HEK293 (cell line): ENCODE measurements at regions not wholly inside any gene's neighbourhood (a gene's known extent, or its start where the extent isn't known, plus 50 kb on each side); places are given as distances from the start of the nearest gene placed in this dataset.

Experiments used
- CTCF ChIA-PET: fragments of 350-600 bp; formaldehyde crosslinking; extraction: SDS; loops from one replicate; lab custom pipeline; 2021; ENCODE audit warnings: antibody characterized with exemption; lab: Yijun Ruan, JAX
- POLR2A ChIA-PET: fragments of 300-600 bp; formaldehyde crosslinking; extraction: SDS; loops from one replicate; lab custom pipeline; 2020; ENCODE audit warnings: antibody characterized with exemption, inconsistent platforms; lab: Yijun Ruan, JAX
- H3K27ac ChIP-seq: fragments of 200-500 bp; sonication (Bioruptor generic); 2 replicates; pipeline ENCODE4 v1.5.1; 2014; ENCODE audit warnings: low read depth, low read length, control low read depth, inconsistent platforms; ENCODE audit errors: extremely low read depth
- H3K36me3 ChIP-seq, 2 experiments: fragments of 200-500 bp in 1 of 2; sonication (Bioruptor generic) in 1 of 2; 1 replicate in 1 of 2; 2 replicates in 1 of 2; pipeline ENCODE4 v1.5.1; 2014 to 2017; ENCODE audit warnings: inconsistent platforms in 2 of 2, low read length in 2 of 2; ENCODE audit not compliant: control insufficient read depth in 2 of 2, insufficient read depth in 1 of 2
- H3K4me1 ChIP-seq: fragments of 200-500 bp; sonication (Bioruptor generic); 2 replicates; pipeline ENCODE4 v1.5.1; 2014; ENCODE audit warnings: mild to moderate bottlenecking, low read length, inconsistent platforms; ENCODE audit not compliant: control insufficient read depth, insufficient read depth
- H3K4me3 ChIP-seq: 2 replicates; pipeline ENCODE4 v1.5.1; 2011; ENCODE audit warnings: low read depth, mild to moderate bottlenecking, control low read depth, low read length, moderate library complexity
- H3K9me3 ChIP-seq: fragments of 200-500 bp; sonication (Bioruptor generic); 2 replicates; pipeline ENCODE4 v1.5.1; 2014; ENCODE audit warnings: low read depth, low read length, inconsistent platforms; ENCODE audit not compliant: control insufficient read depth, insufficient read depth
- GLIS2 ChIP-seq: fragments of 450-650 bp; formaldehyde crosslinking; IDR thresholded peaks from 2 replicates; pipeline ENCODE4 v1.5.1; 2016; ENCODE audit warnings: missing biosample characterization, missing genetic modification characterization
- KLF1 ChIP-seq: fragments of 450-650 bp; formaldehyde crosslinking; IDR thresholded peaks from 2 replicates; pipeline ENCODE4 v1.5.1; 2016; ENCODE audit warnings: missing biosample characterization, missing genetic modification characterization
- PRDM1 ChIP-seq: fragments of 450-650 bp; formaldehyde crosslinking; IDR thresholded peaks from 2 replicates; pipeline ENCODE4; 2016; ENCODE audit warnings: missing biosample characterization, missing genetic modification characterization
- SCRT1 ChIP-seq: fragments of 450-650 bp; formaldehyde crosslinking; IDR thresholded peaks from 2 replicates; pipeline ENCODE4 v1.5.1; 2016; ENCODE audit warnings: missing biosample characterization, missing genetic modification characterization, borderline replicate concordance
- SP7 ChIP-seq: fragments of 450-650 bp; formaldehyde crosslinking; IDR thresholded peaks from 2 replicates; pipeline ENCODE4 v1.5.1; 2016; ENCODE audit warnings: missing biosample characterization, missing genetic modification characterization
- TSHZ1 ChIP-seq: fragments of 450-650 bp; formaldehyde crosslinking; IDR thresholded peaks from 2 replicates; pipeline ENCODE4 v1.5.1; 2016; ENCODE audit warnings: missing biosample characterization, missing genetic modification characterization, borderline replicate concordance
- ZBTB11 ChIP-seq: fragments of 450-650 bp; formaldehyde crosslinking; conservative IDR thresholded peaks from 2 replicates; pipeline ENCODE4 v1.5.1; 2016; ENCODE audit warnings: low read depth, missing biosample characterization, missing genetic modification characterization
- ZBTB26 ChIP-seq: fragments of 450-650 bp; formaldehyde crosslinking; optimal IDR thresholded peaks from 2 replicates; pipeline ENCODE3; 2016; ENCODE audit warnings: missing biosample characterization, mild to moderate bottlenecking, missing genetic modification characterization
- ZFP3 ChIP-seq: fragments of 450-650 bp; formaldehyde crosslinking; IDR thresholded peaks from 2 replicates; pipeline ENCODE4 v1.5.1; 2016; ENCODE audit warnings: low read depth, missing biosample characterization, missing genetic modification characterization
- ZIC2 ChIP-seq: fragments of 450-650 bp; formaldehyde crosslinking; IDR thresholded peaks from 2 replicates; pipeline ENCODE4 v1.5.1; 2016; ENCODE audit warnings: missing biosample characterization, missing genetic modification characterization
- ZNF112 ChIP-seq: fragments of 450-650 bp; formaldehyde crosslinking; IDR thresholded peaks from 2 replicates; pipeline ENCODE4 v1.5.0; 2017; ENCODE audit warnings: missing biosample characterization, missing genetic modification characterization
- ZNF138 ChIP-seq: fragments of 450-650 bp; formaldehyde crosslinking; IDR thresholded peaks from 2 replicates; pipeline ENCODE4 v1.5.1; 2016; ENCODE audit warnings: missing biosample characterization, missing genetic modification characterization, borderline replicate concordance
- ZNF175 ChIP-seq: fragments of 450-650 bp; formaldehyde crosslinking; IDR thresholded peaks from 2 replicates; pipeline ENCODE4 v1.5.1; 2016; ENCODE audit warnings: missing biosample characterization, missing genetic modification characterization
- ZNF19 ChIP-seq: fragments of 450-650 bp; formaldehyde crosslinking; IDR thresholded peaks from 2 replicates; pipeline ENCODE4; 2016; ENCODE audit warnings: missing biosample characterization, missing genetic modification characterization, low read depth
- ZNF324 ChIP-seq: fragments of 450-650 bp; formaldehyde crosslinking; IDR thresholded peaks from 2 replicates; pipeline ENCODE4 v1.5.1; 2016; ENCODE audit warnings: missing biosample characterization, missing genetic modification characterization
- ZNF449 ChIP-seq: fragments of 450-650 bp; formaldehyde crosslinking; IDR thresholded peaks from 2 replicates; pipeline ENCODE4 v1.5.1; 2017; ENCODE audit warnings: missing biosample characterization, mild to moderate bottlenecking, missing genetic modification characterization, moderate library complexity
- ZNF501 ChIP-seq: fragments of 450-650 bp; formaldehyde crosslinking; IDR thresholded peaks from 2 replicates; pipeline ENCODE4 v1.5.1; 2016; ENCODE audit warnings: missing biosample characterization, missing genetic modification characterization
- ZNF530 ChIP-seq: fragments of 450-650 bp; formaldehyde crosslinking; IDR thresholded peaks from 2 replicates; pipeline ENCODE4 v1.5.1; 2016; ENCODE audit warnings: low read depth, missing biosample characterization, missing genetic modification characterization
- ZNF544 ChIP-seq: fragments of 450-650 bp; formaldehyde crosslinking; IDR thresholded peaks from 2 replicates; pipeline ENCODE4 v1.5.0; 2017; ENCODE audit warnings: missing biosample characterization, missing genetic modification characterization
- ZNF621 ChIP-seq: fragments of 450-650 bp; formaldehyde crosslinking; IDR thresholded peaks from 2 replicates; pipeline ENCODE4 v1.5.1; 2017; ENCODE audit warnings: missing biosample characterization, missing genetic modification characterization
- ZNF623 ChIP-seq: fragments of 450-650 bp; formaldehyde crosslinking; IDR thresholded peaks from 2 replicates; pipeline ENCODE4 v1.5.1; 2016; ENCODE audit warnings: missing biosample characterization, missing genetic modification characterization
- ZNF664 ChIP-seq: fragments of 450-650 bp; formaldehyde crosslinking; IDR thresholded peaks from 2 replicates; pipeline ENCODE4 v1.5.1; 2016; ENCODE audit warnings: missing biosample characterization, missing genetic modification characterization
- ZNF670 ChIP-seq: fragments of 450-650 bp; formaldehyde crosslinking; IDR thresholded peaks from 2 replicates; pipeline ENCODE4 v1.5.1; 2016; ENCODE audit warnings: missing biosample characterization, missing genetic modification characterization, low read depth
- ZNF677 ChIP-seq: fragments of 450-650 bp; IDR thresholded peaks from 2 replicates; pipeline ENCODE4 v1.5.0; 2018; ENCODE audit warnings: missing biosample characterization, mild to moderate bottlenecking, missing genetic modification characterization, moderate library complexity
- ZNF768 ChIP-seq: fragments of 450-650 bp; formaldehyde crosslinking; IDR thresholded peaks from 2 replicates; pipeline ENCODE4 v1.5.1; 2018; ENCODE audit warnings: missing biosample characterization, mild to moderate bottlenecking, missing genetic modification characterization
- ZSCAN30 ChIP-seq: fragments of 450-650 bp; IDR thresholded peaks from 2 replicates; pipeline ENCODE4 v1.5.1; 2018; ENCODE audit warnings: missing biosample characterization, mild to moderate bottlenecking, missing genetic modification characterization, moderate library complexity
- ZSCAN4 ChIP-seq: fragments of 450-650 bp; formaldehyde crosslinking; IDR thresholded peaks from 2 replicates; pipeline ENCODE4 v1.5.1; 2017; ENCODE audit warnings: missing biosample characterization, missing genetic modification characterization

- H3K36me3 ChIP-seq, result no peaks in the 10 kb centered on the region
- POLR2A ChIA-PET, result no interaction called here
- TF ChIP-seq TSHZ1 (tag by site-specific recombination), result no peak
- TF ChIP-seq ZNF138 (tag by site-specific recombination), result no peak
- TF ChIP-seq ZNF324 (tag by site-specific recombination), result no peak
- TF ChIP-seq GLIS2 (tag by site-specific recombination), result no peak
- no peak for TF ChIP-seq ZSCAN30 (tag by site-specific recombination)
- TF ChIP-seq ZNF112 (tag by site-specific recombination), result no peak
- TF ChIP-seq ZBTB11, result no peak
- no peak for TF ChIP-seq ZSCAN4
- no peak for TF ChIP-seq ZNF19 (tag by site-specific recombination)
- no peak for TF ChIP-seq SP7
- TF ChIP-seq ZNF544 (tag by site-specific recombination), result no peak
- no peak for TF ChIP-seq ZNF530 (tag by site-specific recombination)
Measured at GRCh38 chr1:188350104-188350503, 1521.4 kb downstream of the PLA2G4A start.

GRCh38 chr1:188355082-188355481 is 1526.3 kb downstream of the PLA2G4A start:
- ChIA-PET CTCF (no interaction called here), POLR2A (no interaction called here)
- Histone ChIP-seq H3K36me3 (no peaks in the 10 kb centered on the region), H3K4me1 (no peaks in the 10 kb centered on the region), H3K9me3 (no peaks in the 10 kb centered on the region), H3K4me3 (no peak overlapping the region), H3K27ac (no peak overlapping the region)
- TF ChIP-seq ZNF449, result no peak
- no peak for TF ChIP-seq ZBTB26 (tag by site-specific recombination)
- TF ChIP-seq ZNF621, result no peak
- TF ChIP-seq ZNF664 (tag by site-specific recombination), result no peak
- no peak for TF ChIP-seq ZNF623
- no peak for TF ChIP-seq ZNF324 (tag by site-specific recombination)
- TF ChIP-seq ZIC2, result no peak
- no peak for TF ChIP-seq SCRT1 (tag by site-specific recombination)
- no peak for TF ChIP-seq ZNF677
- TF ChIP-seq PRDM1, result no peak
- TF ChIP-seq ZNF768, result no peak
- no peak for TF ChIP-seq ZNF175 (tag by site-specific recombination)
- TF ChIP-seq ZFP3 (tag by site-specific recombination), result no peak
- no peak for TF ChIP-seq ZNF501 (tag by site-specific recombination)
- no peak for TF ChIP-seq ZNF670
- TF ChIP-seq KLF1 (tag by site-specific recombination), result no peak

More at GRCh38 chr1:188350104-188350503, 1521.4 kb downstream of the PLA2G4A start:
- CTCF ChIA-PET, result no interaction called here
- H3K4me1 ChIP-seq, result no peaks in the 10 kb centered on the region
- H3K27ac ChIP-seq, result no peak overlapping the region
- no peaks in the 10 kb centered on the region for H3K9me3 ChIP-seq
- no peak overlapping the region for H3K4me3 ChIP-seq
